ENCODE measurements at regions not wholly inside any gene's neighbourhood (a gene's known extent, or its start where the extent isn't known, plus 50 kb on each side); places are given as distances from the start of the nearest gene placed in this dataset.

- TF ChIP-seq EZH2phosphoT487 (IDR thresholded peaks at IDR 0.05; ENCODE audit: low read length) = no peak
- TF ChIP-seq EZH2 (optimal IDR thresholded peaks at IDR 0.05; ENCODE audit: low read depth, low read length) = no peak
- H3F3A ChIP-seq (ENCODE audit: insufficient read depth, low read length) = no peaks in the 10 kb centered on the region
- H3K9me3 ChIP-seq (replicated peaks; ENCODE audit: insufficient read depth, low read length) = no peaks in the 10 kb centered on the region
- no peak for DNase-seq
- no peak overlapping the region for H3K4me2 ChIP-seq (ENCODE audit: low read depth, low read length)
- H3K9me2 ChIP-seq (replicated peaks; ENCODE audit: insufficient read depth, low read length) = no peaks in the 10 kb centered on the region
- H3K4me1 ChIP-seq (ENCODE audit: low read length) = no peaks in the 10 kb centered on the region
- H3K27me3 ChIP-seq (replicated peaks; ENCODE audit: insufficient read depth, low read length) = no peaks in the 10 kb centered on the region
- H2AFZ ChIP-seq (ENCODE audit: low read length) = no peak overlapping the region
- H4K20me1 ChIP-seq (ENCODE audit: insufficient read depth, low read length) = no peaks in the 10 kb centered on the region
- no peaks in the 10 kb centered on the region for H3K79me2 ChIP-seq (ENCODE audit: low read length)
- H3K4me3 ChIP-seq (ENCODE audit: low read length) = no peak overlapping the region
- no peak overlapping the region for H3K9ac ChIP-seq (ENCODE audit: low read length)
- H3K36me3 ChIP-seq (replicated peaks; ENCODE audit: insufficient read depth, low read length) = no peaks in the 10 kb centered on the region
- H3K27ac ChIP-seq (ENCODE audit: low read length) = no peak overlapping the region
These were observed 138.1 kb upstream of the MPPED2 start for GRCh38 chr11:30724274-30724673.

- Histone ChIP-seq H3K4me2 (ENCODE audit: low read depth, low read length) (no peak overlapping the region), H3K27ac (ENCODE audit: low read length) (no peak overlapping the region), H2AFZ (ENCODE audit: low read length) (no peak overlapping the region), H3K9ac (ENCODE audit: low read length) (no peak overlapping the region), H3K36me3 (replicated peaks; ENCODE audit: insufficient read depth, low read length) (no peaks in the 10 kb centered on the region), H3K4me3 (ENCODE audit: low read length) (no peak overlapping the region), H3K9me3 (replicated peaks; ENCODE audit: insufficient read depth, low read length) (no peaks in the 10 kb centered on the region), H3K4me1 (ENCODE audit: low read length) (no peaks in the 10 kb centered on the region), H3K27me3 (replicated peaks; ENCODE audit: insufficient read depth, low read length) (no peaks in the 10 kb centered on the region), H3K79me2 (ENCODE audit: low read length) (no peaks in the 10 kb centered on the region), H4K20me1 (ENCODE audit: insufficient read depth, low read length) (no peaks in the 10 kb centered on the region), H3K9me2 (replicated peaks; ENCODE audit: insufficient read depth, low read length) (no peaks in the 10 kb centered on the region), H3F3A (ENCODE audit: insufficient read depth, low read length) (no peaks in the 10 kb centered on the region)
- TF ChIP-seq EZH2phosphoT487 (IDR thresholded peaks at IDR 0.05; ENCODE audit: low read length) = no peak
- no peak for TF ChIP-seq CTCF (IDR thresholded peaks at IDR 0.05; ENCODE audit: low read length)
- TF ChIP-seq EZH2 (optimal IDR thresholded peaks at IDR 0.05; ENCODE audit: low read depth, low read length) = no peak
- DNase-seq = no peak
These were observed 133.2 kb upstream of the MPPED2 start for GRCh38 chr11:30719371-30719770.

- no peaks in the 10 kb centered on the region for H4K20me1 ChIP-seq (ENCODE audit: insufficient read depth, low read length)
- H3K4me3 ChIP-seq (ENCODE audit: low read length) = no peak overlapping the region
- DNase-seq = no peak
- H3K9ac ChIP-seq (ENCODE audit: low read length) = no peak overlapping the region
- H3K4me2 ChIP-seq (ENCODE audit: low read depth, low read length) = no peak overlapping the region
- no peaks in the 10 kb centered on the region for H3K9me3 ChIP-seq (replicated peaks; ENCODE audit: insufficient read depth, low read length)
- no peaks in the 10 kb centered on the region for H3K79me2 ChIP-seq (ENCODE audit: low read length)
- no peaks in the 10 kb centered on the region for H3F3A ChIP-seq (ENCODE audit: insufficient read depth, low read length)
- H3K4me1 ChIP-seq (ENCODE audit: low read length) = no peaks in the 10 kb centered on the region
- no peak overlapping the region for H3K27ac ChIP-seq (ENCODE audit: low read length)
- H3K9me2 ChIP-seq (replicated peaks; ENCODE audit: insufficient read depth, low read length) = no peaks in the 10 kb centered on the region
- no peak for TF ChIP-seq CTCF (IDR thresholded peaks at IDR 0.05; ENCODE audit: low read length)
- no peak for TF ChIP-seq EZH2phosphoT487 (IDR thresholded peaks at IDR 0.05; ENCODE audit: low read length)
- TF ChIP-seq EZH2 (optimal IDR thresholded peaks at IDR 0.05; ENCODE audit: low read depth, low read length) = no peak
- H3K36me3 ChIP-seq (replicated peaks; ENCODE audit: insufficient read depth, low read length) = no peaks in the 10 kb centered on the region
- H2AFZ ChIP-seq (ENCODE audit: low read length) = no peak overlapping the region
- H3K27me3 ChIP-seq (replicated peaks; ENCODE audit: insufficient read depth, low read length) = no peaks in the 10 kb centered on the region
These were observed 131.5 kb upstream of the MPPED2 start for GRCh38 chr11:30717641-30718040.

- H3K27ac ChIP-seq (ENCODE audit: low read length) = no peak overlapping the region
- no peaks in the 10 kb centered on the region for H3K27me3 ChIP-seq (replicated peaks; ENCODE audit: insufficient read depth, low read length)
- H3K4me3 ChIP-seq (ENCODE audit: low read length) = no peak overlapping the region
- no peaks in the 10 kb centered on the region for H3K36me3 ChIP-seq (replicated peaks; ENCODE audit: insufficient read depth, low read length)
- no peak overlapping the region for H3K9ac ChIP-seq (ENCODE audit: low read length)
- H4K20me1 ChIP-seq (ENCODE audit: insufficient read depth, low read length) = no peaks in the 10 kb centered on the region
- no peaks in the 10 kb centered on the region for H3K9me2 ChIP-seq (replicated peaks; ENCODE audit: insufficient read depth, low read length)
- no peak for TF ChIP-seq EZH2 (optimal IDR thresholded peaks at IDR 0.05; ENCODE audit: low read depth, low read length)
- no peak for TF ChIP-seq EZH2phosphoT487 (IDR thresholded peaks at IDR 0.05; ENCODE audit: low read length)
- TF ChIP-seq CTCF (IDR thresholded peaks at IDR 0.05; ENCODE audit: low read length) = no peak
- no peak for DNase-seq
- H3K4me2 ChIP-seq (ENCODE audit: low read depth, low read length) = no peak overlapping the region
- H3K9me3 ChIP-seq (replicated peaks; ENCODE audit: insufficient read depth, low read length) = no peaks in the 10 kb centered on the region
- H3F3A ChIP-seq (ENCODE audit: insufficient read depth, low read length) = no peaks in the 10 kb centered on the region
- H3K79me2 ChIP-seq (ENCODE audit: low read length) = no peaks in the 10 kb centered on the region
- no peak overlapping the region for H2AFZ ChIP-seq (ENCODE audit: low read length)
- H3K4me1 ChIP-seq (ENCODE audit: low read length) = no peaks in the 10 kb centered on the region
These were observed 130.9 kb upstream of the MPPED2 start for GRCh38 chr11:30717009-30717408.

Data from MM.1S (cell line).